GM18526 (cell line): ENCODE measurements at regions not wholly inside any gene's neighbourhood (a gene's known extent, or its start where the extent isn't known, plus 50 kb on each side); places are given as distances from the start of the nearest gene placed in this dataset.

Experiments used
- POLR2A ChIP-seq: IDR thresholded peaks from 3 replicates; pipeline ENCODE4 v1.6.1; 2011; ENCODE audit not compliant: insufficient read length; ENCODE audit errors: extremely low read depth

GRCh38 chr5:8908055-8908683 is 637.7 kb downstream of the SEMA5A start:
- TF ChIP-seq POLR2A: no peak

- TF ChIP-seq POLR2A: no peak
Observed at GRCh38 chr5:8912106-8912505, 633.8 kb downstream of the SEMA5A start.

- TF ChIP-seq POLR2A: no peak
Observed at GRCh38 chr5:8913522-8913921, 632.4 kb downstream of the SEMA5A start.

DNA sequence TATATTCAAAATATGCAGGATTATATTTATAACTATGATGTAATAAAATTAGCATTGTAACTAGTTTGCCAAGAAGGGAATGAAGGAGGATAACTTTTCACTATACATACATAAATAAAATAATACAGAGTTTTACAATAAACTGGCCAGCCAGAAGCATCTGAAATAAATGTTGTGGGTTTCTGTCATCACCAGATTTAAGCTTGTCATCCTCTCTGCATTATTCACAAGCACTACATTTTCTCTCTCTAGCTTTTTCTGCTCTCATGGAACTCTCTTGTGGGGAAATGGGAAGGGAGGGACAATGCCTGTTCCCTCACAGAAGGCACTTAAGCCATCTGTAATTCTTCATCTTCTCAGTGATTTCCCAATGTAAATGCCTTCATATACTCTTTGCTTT is 626.8 kb downstream of the SEMA5A start:
- TF ChIP-seq POLR2A: no peak

DNA sequence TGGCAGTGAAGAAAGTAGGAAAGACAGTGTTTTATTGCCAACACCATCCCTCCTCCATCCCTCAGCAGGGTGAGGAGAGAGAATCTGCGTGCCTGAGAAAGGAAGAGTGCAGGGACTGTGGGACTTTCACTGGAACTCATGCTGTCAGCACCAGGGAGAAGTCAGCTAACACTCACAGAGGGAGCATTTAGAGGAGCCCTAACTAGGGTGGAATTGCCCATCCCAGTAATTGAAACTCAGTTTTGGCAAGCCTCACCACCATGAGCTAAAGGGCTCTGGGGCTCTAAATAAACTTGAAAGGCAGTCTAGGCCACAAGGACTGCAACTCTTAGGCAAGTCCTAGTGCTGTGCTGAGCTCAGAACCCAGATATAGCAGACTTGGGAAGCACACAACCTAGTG is 622.3 kb downstream of the SEMA5A start:
- TF ChIP-seq POLR2A: no peak

- TF ChIP-seq POLR2A: no peak
Observed at GRCh38 chr5:8924054-8924793, 621.7 kb downstream of the SEMA5A start.

DNA sequence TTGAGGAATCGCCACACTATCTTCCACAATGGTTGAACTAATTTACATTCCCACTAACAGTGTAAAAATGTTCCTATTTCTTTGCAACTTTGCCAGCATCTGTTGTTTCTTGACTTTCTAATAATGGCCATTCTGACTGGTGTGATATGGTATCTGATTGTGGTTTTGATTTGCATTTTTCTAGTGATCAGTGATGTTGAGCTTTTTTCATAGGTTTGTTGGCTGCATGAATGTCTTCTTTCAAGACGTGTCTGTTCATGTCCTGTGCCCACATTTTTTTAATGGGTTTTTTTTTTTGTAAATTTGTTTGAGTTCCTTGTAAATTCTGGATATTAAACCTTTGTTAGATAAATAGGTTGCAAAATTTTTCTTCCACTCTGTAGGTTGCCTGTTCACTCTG is 615.9 kb downstream of the SEMA5A start:
- no peak for TF ChIP-seq POLR2A

DNA sequence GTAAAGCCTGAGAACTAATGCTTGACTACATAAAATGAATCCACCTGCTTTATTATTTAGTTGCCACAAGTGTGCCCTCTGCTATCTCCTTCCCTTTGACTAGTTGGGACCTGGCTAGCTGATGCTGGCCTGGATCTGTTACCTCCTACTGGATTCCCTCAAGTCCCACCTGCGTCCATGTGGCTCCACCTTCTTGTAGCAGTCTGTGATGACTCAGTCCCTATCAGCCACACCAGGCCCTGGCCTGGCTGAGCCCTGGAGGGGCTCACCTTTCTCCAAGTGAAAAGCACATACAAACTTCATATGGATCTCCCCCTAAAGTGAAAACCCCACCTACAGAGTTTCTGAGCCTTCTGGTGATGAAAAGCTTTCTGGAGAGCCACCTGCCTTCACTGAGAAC is 611.4 kb downstream of the SEMA5A start:
- TF ChIP-seq POLR2A: no peak

DNA sequence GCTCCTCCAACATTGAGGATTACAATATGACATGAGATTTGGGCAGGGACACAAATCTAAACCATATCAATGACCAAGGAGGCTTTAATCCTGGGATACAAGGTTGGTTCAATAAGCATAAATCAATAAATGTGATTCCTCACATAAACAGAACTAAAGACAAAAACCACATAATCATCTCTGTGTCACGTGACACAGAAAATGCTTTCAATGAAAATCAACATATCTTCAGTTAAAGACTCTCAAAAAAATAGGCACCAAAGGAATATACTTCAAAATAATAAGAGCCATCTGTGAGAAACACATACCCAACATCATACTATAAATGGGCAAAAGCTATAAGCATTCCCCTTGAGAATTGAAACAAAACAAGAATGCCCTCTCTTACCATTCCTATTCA is 604.9 kb downstream of the SEMA5A start:
- no peak for TF ChIP-seq POLR2A

- TF ChIP-seq POLR2A: no peak
Observed at GRCh38 chr5:8943301-8943700, 602.6 kb downstream of the SEMA5A start.

DNA sequence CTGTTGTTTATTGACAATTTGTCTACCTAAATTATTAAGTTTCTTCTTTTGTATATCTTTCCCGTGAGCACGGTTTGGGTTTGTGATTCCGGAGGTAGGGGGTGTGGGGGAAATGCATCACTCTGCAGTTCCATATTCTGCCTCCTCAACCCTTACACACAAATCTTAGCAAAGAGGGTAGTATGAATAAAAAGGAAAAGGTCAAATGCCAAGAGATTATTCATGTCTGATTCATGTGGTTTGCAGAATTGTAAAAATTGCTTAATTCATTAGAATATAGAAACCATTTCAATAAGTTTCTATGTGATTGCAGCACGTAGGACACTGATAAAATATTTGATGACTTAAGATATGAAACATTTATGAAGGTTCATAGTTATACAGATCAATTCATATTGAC is 601.9 kb downstream of the SEMA5A start:
- TF ChIP-seq POLR2A: no peak

- TF ChIP-seq POLR2A: no peak
Observed at GRCh38 chr5:8945972-8946371, 599.9 kb downstream of the SEMA5A start.

- TF ChIP-seq POLR2A: no peak
Observed at GRCh38 chr5:8949908-8950307, 596.0 kb downstream of the SEMA5A start.

DNA sequence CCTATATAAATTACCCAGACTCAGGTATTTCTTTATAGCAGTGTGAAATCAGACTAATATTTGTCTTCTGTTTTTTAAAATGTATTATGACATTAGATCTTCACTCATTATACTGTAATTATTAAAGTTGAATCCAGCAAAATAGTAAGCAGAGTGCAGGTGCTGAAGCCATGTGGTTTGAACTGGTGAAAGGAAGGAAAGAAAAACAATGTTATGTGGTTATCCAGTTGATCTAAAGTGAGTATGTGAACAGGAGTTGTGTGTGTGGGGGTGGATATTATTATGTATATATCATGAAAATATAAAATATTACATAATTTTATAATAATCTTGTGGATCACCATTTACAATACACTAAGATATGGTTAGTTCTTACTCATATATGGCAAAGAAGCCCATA is 593.7 kb downstream of the SEMA5A start:
- no peak for TF ChIP-seq POLR2A

DNA sequence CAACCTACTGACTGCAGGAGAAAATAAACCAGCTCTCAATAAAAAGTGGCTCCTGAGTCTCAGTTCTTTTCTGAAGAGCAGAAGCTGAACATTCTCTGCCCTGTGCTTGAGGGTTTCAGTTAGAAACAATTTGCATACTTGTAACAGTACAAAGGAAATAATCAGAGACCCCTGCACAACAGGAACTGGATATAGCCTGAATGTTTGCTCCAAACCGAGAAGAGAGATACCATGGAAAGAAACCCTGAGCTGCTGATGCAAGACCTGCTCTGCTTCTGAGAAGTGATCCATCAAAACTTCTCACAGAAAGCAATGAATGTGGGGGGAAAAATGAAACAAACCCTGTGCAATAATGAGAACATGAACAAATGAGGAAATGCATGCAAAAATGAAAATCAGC is 592.9 kb downstream of the SEMA5A start:
- no peak for TF ChIP-seq POLR2A

GRCh38 chr5:8953911-8954438 is 591.9 kb downstream of the SEMA5A start:
- TF ChIP-seq POLR2A: no peak

GRCh38 chr5:8954801-8955200 is 591.1 kb downstream of the SEMA5A start:
- TF ChIP-seq POLR2A: no peak
